Esophagus squamous epithelium (tissue), 5 donors: ENCODE measurements at regions not wholly inside any gene's neighbourhood (a gene's known extent, or its start where the extent isn't known, plus 50 kb on each side); places are given as distances from the start of the nearest gene placed in this dataset.

Experiments
- DNase-seq: peaks from one replicate; lab custom pipeline; 2025; lab: John Stamatoyannopoulos, UW
- H3K27ac ChIP-seq, 4 donors: fragments of 200-600 bp; sonication (generic); one replicate each; pipeline ENCODE4 v1.5.1; 2016 to 2019; ENCODE audit warnings: mild to moderate bottlenecking in 1 of 4
- H3K27me3 ChIP-seq, 4 donors: fragments of 200-600 bp; sonication (generic); 1 replicate in 3 of 4; 2 replicates in 1 of 4; pipeline versions ENCODE4 v1.5.1 to v1.6.0; 2017 to 2021; ENCODE audit warnings: antibody characterized with exemption in 1 of 4
- H3K36me3 ChIP-seq, 3 donors: fragments of 200-600 bp; sonication (generic); one replicate each; pipeline ENCODE4 v1.5.1; 2016 to 2019
- H3K4me1 ChIP-seq, 3 donors: fragments of 200-600 bp; sonication (generic); one replicate each; pipeline ENCODE4 v1.5.1; 2017 to 2019
- H3K4me3 ChIP-seq, 4 donors: fragments of 200-600 bp; sonication (generic); 1 replicate in 3 of 4; 2 replicates in 1 of 4; pipeline ENCODE4 v1.5.1; 2016 to 2019; ENCODE audit warnings: mild to moderate bottlenecking in 2 of 4, moderate library complexity in 1 of 4
- H3K9me3 ChIP-seq, 3 donors: fragments of 200-600 bp; sonication (generic); one replicate each; pipeline ENCODE4 v1.5.1; 2016 to 2019
- POLR2A ChIP-seq, 4 donors: fragments of 450-650 bp; IDR thresholded peaks; one replicate each; pipeline ENCODE4 v1.6.1; 2017; ENCODE audit warnings: antibody characterized with exemption in 4 of 4, mild to moderate bottlenecking in 4 of 4, moderate library complexity in 3 of 4
- whole genome bisulfite sequencing, 2 donors: methylation state at CpG; one replicate each; pipeline ENCODE4 v1.1.5; 2018; 5-methylcytosine and 5-hydroxymethylcytosine counted together
- intact Hi-C: fragments of 100-400 bp; cut with DNase I; formaldehyde crosslinking; loops from one replicate; pipeline ENCODE4 v1.15.0; 2022
- TF ChIP-seq, protein P1 (sequence below), 6 experiments: fragments of 450-650 bp in 4 of 6; fragments of 200-600 bp in 2 of 6; sonication (generic) in 2 of 6; IDR thresholded peaks; one replicate each; pipeline ENCODE4 v1.5.1; 2016 to 2019; ENCODE audit warnings: antibody characterized with exemption in 6 of 6, mild to moderate bottlenecking in 4 of 6, moderate library complexity in 4 of 6
- donor health status: DM: yes; HTN: yes; CAD: no.

DNA sequence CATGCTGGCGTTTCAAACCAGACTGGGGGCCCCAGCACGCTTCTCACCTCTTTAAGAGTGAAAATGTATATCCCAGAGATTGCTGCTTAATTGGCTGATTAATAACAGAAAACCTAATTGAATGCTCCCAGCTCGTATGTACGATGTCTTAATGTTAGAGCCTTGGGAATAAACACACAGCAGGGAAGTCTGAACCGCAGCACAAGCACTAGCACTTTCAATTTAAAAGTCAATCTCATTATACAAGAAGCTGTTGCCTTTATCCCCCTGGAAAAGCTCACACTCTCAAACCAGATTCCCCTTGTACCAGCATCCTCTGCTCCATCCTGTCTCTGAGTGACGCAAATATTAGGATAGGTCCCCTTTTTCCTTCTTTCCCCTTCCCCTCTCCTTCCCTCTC, 449.1 kb downstream of the MN1 start:
- 56% methylated on average over 6 of the region's 6 CpGs for WGBS, 2 donors
- H3K36me3 ChIP-seq, result no peaks in the 10 kb centered on the region
- TF ChIP-seq POLR2A (IDR thresholded peaks at IDR 0.05), result no peak
- TF ChIP-seq, protein P1, sequence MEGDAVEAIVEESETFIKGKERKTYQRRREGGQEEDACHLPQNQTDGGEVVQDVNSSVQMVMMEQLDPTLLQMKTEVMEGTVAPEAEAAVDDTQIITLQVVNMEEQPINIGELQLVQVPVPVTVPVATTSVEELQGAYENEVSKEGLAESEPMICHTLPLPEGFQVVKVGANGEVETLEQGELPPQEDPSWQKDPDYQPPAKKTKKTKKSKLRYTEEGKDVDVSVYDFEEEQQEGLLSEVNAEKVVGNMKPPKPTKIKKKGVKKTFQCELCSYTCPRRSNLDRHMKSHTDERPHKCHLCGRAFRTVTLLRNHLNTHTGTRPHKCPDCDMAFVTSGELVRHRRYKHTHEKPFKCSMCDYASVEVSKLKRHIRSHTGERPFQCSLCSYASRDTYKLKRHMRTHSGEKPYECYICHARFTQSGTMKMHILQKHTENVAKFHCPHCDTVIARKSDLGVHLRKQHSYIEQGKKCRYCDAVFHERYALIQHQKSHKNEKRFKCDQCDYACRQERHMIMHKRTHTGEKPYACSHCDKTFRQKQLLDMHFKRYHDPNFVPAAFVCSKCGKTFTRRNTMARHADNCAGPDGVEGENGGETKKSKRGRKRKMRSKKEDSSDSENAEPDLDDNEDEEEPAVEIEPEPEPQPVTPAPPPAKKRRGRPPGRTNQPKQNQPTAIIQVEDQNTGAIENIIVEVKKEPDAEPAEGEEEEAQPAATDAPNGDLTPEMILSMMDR (IDR thresholded peaks at IDR 0.05), result no peak
- no peak overlapping the region for H3K4me3 ChIP-seq
- peaks cover 0 to 21% (median 0%) of the 10 kb centered on the region in 4 donors for H3K27me3 ChIP-seq
- no peak overlapping the region for H3K27ac ChIP-seq
- H3K9me3 ChIP-seq, result peaks cover 0 to 7% (median 0%) of the 10 kb centered on the region in 3 donors
- no peak for DNase-seq
- intact Hi-C loops, result no loop called here
- peaks cover 0 to 12% (median 0%) of the 10 kb centered on the region in 3 donors for H3K4me1 ChIP-seq

DNA sequence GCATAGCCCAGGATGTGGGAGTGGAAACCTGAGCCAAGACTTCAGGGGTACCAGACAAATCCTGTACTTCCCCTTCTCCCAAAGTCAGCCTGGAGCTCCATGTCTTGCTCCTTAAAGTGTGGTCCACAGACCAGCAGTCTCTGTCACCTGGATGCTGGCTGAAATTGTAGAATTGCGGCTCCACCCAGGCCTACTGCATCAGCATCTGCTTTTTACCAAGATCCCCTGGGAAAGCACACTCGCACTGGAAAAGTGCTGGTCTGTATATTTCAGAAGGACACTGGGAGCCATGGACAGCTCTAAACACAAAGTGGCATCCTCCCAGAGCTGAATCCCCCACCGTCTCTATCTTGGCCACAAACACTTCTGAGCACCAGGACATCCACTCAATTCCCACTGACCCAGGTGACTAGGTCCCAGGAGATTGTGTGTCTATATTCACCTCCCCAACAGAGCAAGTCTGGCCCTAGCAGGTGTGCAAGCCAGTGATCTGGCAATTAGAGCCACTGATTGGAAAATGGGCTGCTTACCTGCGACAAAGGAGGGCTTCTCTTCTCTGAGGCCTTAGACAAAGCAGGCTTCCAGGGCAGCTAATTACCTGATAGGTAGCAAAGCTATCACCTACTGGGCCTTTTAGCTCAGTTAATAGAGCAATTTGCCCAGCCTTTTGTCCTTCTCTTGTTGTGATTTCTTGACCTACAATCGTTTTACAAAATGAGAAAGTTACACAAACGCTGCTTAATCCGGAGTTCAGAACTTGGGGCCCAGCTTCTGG, 443.3 kb downstream of the MN1 start:
- Histone ChIP-seq H3K4me1 (no peaks in the 10 kb centered on the region), H3K27me3 (peaks cover 0 to 3% (median 0%) of the 10 kb centered on the region in 4 donors), H3K4me3 (no peak overlapping the region), H3K27ac (no peak overlapping the region), H3K36me3 (no peaks in the 10 kb centered on the region), H3K9me3 (peaks cover 0 to 7% (median 0%) of the 10 kb centered on the region in 3 donors)
- DNase-seq, result no peak
- no peak for TF ChIP-seq POLR2A (IDR thresholded peaks at IDR 0.05)
- TF ChIP-seq, protein P1 (IDR thresholded peaks at IDR 0.05), result no peak
- intact Hi-C loops, result no loop called here
- WGBS, 2 donors, result 60 to 79% methylated on average over 6 to 7 of the region's 7 CpGs

DNA sequence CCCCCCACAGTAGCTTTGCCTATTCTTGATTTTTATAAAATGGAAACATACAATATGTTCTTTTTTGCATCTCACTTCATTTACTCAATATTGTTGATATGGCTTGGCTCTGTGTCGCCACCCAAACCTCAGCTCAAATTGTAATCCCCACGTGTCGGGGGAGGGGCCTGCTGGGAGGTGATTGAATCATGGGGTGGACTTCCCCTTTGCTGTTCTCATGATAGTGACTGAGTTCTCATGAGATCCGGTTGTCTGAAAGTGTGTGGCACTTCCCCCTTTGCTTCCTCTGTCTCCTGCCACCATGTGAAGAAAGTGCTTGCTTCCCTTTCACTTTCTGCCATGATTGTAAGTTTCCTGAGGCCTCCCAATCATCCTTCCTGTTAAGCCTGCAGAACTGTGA, 431.3 kb downstream of the MN1 start:
- no peak for DNase-seq

DNA sequence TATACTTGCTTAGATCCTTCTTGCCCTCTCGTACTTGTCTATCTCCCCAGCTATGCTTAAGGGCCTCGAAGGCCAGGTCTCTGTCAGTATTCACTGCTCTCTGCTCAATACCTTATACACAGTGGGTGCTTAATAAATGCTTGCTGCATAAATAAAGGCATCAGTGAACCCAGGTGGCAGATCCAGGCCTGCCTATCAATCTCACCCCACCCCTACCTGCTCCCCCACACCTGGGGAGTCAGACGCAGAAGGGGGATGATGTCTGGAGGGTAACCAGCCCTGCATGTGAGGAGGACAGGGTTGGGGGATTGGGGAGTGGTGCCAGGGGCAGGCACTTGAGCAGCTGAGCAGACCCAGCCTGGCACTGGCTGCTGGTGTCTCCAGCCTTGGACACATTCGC, 430.6 kb downstream of the MN1 start:
- no peak overlapping the region for H3K27ac ChIP-seq
- no peaks in the 10 kb centered on the region for H3K9me3 ChIP-seq
- WGBS, 2 donors, result 82 to 90% methylated on average over 2 to 3 of the region's 4 CpGs
- TF ChIP-seq, protein P1 (IDR thresholded peaks at IDR 0.05), result no peak
- TF ChIP-seq POLR2A (IDR thresholded peaks at IDR 0.05), result no peak
- intact Hi-C loops, result no loop called here
- no peak overlapping the region for H3K4me3 ChIP-seq
- peaks cover 0 to 15% (median 0%) of the 10 kb centered on the region in 4 donors for H3K27me3 ChIP-seq
- DNase-seq, result no peak
- no peaks in the 10 kb centered on the region for H3K4me1 ChIP-seq
- no peaks in the 10 kb centered on the region for H3K36me3 ChIP-seq

More for the DNA sequence above, 431.3 kb downstream of the MN1 start:
- 48 to 49% methylated on average over 4 of the region's 4 CpGs for whole genome bisulfite sequencing, 2 donors
- Histone ChIP-seq H3K27me3 (peaks cover 0 to 19% (median 0%) of the 10 kb centered on the region in 4 donors), H3K36me3 (no peaks in the 10 kb centered on the region), H3K4me1 (no peaks in the 10 kb centered on the region), H3K4me3 (no peak overlapping the region), H3K27ac (no peak overlapping the region), H3K9me3 (no peaks in the 10 kb centered on the region)
- intact Hi-C loops, result no loop called here
- TF ChIP-seq, protein P1 (IDR thresholded peaks at IDR 0.05), result no peak

DNA sequence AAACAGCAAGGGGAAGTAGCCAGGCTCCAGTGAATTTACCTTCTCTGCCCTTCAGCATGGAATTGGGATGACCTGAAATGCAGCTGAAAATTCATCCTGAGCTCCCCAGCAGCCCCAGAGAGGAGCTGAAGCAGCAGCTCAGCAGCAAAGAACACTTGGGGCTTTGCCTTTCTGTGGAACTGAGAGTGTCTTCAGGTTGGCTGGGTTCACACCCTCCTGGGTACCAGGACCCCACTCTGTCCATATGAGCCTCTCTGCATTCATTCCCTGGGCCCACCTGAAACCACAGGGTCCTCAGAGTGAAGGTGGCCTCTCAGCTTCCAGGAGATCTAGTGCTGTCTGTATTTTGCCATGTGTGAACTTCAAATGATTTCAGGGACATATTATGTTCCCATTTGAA, 429.2 kb downstream of the MN1 start:
- intact Hi-C loops, result no loop called here
- no peak overlapping the region for H3K27ac ChIP-seq
- no peaks in the 10 kb centered on the region for H3K36me3 ChIP-seq
- H3K4me1 ChIP-seq, result peaks cover 0 to 5% (median 0%) of the 10 kb centered on the region in 3 donors
- H3K4me3 ChIP-seq, result no peak overlapping the region
- no peaks in the 10 kb centered on the region for H3K9me3 ChIP-seq
- peaks cover 0 to 15% (median 0%) of the 10 kb centered on the region in 4 donors for H3K27me3 ChIP-seq
- DNase-seq, result no peak
- TF ChIP-seq, protein P1 (IDR thresholded peaks at IDR 0.05), result no peak
- no peak for TF ChIP-seq POLR2A (IDR thresholded peaks at IDR 0.05)
